ENCODE measurements at regions not wholly inside any gene's neighbourhood (a gene's known extent, or its start where the extent isn't known, plus 50 kb on each side); places are given as distances from the start of the nearest gene placed in this dataset.

DNA sequence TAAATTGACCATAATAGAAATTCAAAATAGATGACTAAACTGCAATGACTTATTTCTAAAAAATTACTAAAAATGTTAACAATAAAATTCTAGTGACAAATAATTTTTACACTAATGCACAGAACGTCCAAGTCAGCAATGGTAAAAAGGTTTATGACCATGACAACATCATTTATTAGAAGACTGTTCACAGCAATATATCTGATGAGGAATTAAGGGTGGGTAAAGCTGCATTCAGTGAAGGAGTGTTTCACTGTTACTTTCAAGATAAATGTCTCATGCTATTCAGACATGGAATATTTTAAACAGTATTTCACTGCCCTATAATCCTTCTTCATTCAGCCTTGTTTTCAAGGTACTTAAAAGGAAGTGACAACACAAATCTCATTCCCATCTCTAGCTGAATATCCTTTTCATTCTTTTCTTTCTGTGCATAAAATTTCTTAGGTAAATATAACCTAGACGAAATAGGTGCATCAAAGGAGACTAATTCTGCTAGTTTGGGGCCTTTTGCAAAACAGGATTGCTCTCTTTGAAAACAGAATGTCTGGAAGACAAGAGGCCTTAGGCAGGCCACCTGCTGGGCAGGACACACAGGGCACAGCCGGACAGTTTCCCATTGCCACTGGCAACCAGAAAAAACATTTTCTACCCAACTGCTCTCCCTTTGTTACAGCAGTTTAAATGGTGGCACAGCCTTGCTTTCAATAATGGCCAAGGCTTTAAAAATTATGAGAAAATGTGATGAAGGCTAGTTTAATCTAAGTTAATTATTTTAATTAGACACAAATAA, 600.3 kb downstream of the SPRY1 start:
- POLR2A ChIA-PET, result no interaction called here

DNA sequence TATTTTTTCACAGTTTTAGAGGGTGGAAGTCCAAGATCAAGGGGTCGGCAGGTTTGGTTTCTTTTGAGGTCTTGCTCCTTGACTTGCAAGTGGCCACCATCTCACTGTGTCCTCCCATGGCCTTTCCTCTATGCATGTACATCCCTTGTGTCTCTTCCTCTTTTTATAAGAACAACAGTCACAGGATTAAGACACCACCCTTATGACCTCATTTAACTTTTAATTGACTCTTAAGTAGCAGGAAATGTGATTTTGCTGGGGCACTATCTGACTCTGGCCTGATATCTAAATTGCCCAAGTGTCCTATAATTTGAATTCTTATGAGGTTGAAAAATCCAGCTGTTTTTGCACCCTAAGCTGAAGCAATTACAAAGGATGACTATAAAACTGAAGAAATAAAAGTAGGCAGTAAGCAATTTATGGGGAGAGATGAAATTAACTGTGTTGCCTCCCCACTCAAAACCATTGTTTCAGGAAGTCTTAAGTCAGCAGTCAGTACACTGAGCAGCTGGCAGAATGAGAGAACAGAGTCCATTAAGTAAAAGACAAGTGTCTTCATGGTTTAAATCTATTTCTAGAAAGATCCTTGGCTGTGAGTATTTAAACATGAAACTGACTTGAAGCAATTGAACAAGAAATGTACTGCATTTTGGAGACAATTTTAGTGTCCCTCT, 601.3 kb downstream of the SPRY1 start:
- Mint-ChIP-seq H3K4me1 (ENCODE audit: low read depth) (no peaks in the 10 kb centered on the region), H3K9me3 (no peaks in the 10 kb centered on the region), H3K27me3 (no peaks in the 10 kb centered on the region), H3K4me3 (no peak overlapping the region), H3K27ac (no peak overlapping the region), H3K36me3 (no peaks in the 10 kb centered on the region)
- ChIA-PET POLR2A (no interaction called here), CTCF (no interaction called here)
- intact Hi-C loops (cut with micrococcal nuclease), result no loop called here
- DNase-seq, result no peak

More for the DNA sequence above, 600.3 kb downstream of the SPRY1 start:
- Mint-ChIP-seq H3K27me3 (no peaks in the 10 kb centered on the region), H3K9me3 (no peaks in the 10 kb centered on the region), H3K4me1 (ENCODE audit: low read depth) (no peaks in the 10 kb centered on the region), H3K4me3 (no peak overlapping the region), H3K27ac (no peak overlapping the region), H3K36me3 (no peaks in the 10 kb centered on the region)
- intact Hi-C loops (cut with micrococcal nuclease), result no loop called here
- CTCF ChIA-PET, result no interaction called here
- no peak for DNase-seq

DNA sequence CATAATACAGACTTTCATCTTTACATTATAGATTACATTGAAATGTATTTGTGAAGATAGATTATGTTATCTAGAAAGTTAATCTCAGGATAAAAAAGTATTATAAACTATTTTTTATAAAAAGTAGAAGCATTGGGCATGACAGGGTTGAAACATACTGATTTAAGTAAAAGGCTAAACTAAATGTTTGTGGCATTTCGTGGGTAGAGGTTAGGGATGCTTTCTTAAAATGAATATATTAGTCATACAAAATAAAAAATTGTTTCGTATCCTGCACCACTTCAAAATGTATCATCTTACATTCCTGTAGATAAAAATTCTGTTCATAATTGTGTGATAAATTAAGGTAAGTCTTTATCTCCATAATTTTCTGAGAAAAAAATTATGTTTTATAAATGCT, 603.6 kb downstream of the SPRY1 start:
- Mint-ChIP-seq H3K36me3 (no peaks in the 10 kb centered on the region), H3K27ac (no peak overlapping the region)
- CTCF ChIA-PET, result no interaction called here

DNA sequence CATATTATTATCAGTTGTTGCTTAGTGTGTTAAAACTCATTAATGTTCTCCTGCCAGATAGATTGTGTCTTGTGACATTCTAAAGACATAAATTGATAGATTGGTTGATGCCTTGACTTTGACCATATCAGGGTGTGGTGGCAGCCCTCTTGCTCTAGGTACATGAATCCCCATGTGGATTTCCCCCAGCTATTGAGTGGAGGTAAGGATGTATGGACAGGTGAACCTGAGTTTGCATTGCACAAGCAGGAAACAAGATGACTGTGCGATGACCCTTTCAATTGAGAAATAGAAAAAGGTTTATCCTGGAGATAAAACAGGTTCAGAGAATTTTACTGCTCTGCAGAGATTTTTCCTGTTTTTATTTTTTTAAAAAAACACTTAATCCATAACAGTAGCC, 619.2 kb downstream of the SPRY1 start:
- H3K27me3 Mint-ChIP-seq, result no peaks in the 10 kb centered on the region
- ChIA-PET CTCF (no interaction called here), POLR2A (no interaction called here)
- DNase-seq, result no peak
- H3K9me3 Mint-ChIP-seq, result no peaks in the 10 kb centered on the region
- no peaks in the 10 kb centered on the region for H3K4me1 Mint-ChIP-seq (ENCODE audit: low read depth)
- H3K27ac Mint-ChIP-seq, result no peak overlapping the region
- H3K4me3 Mint-ChIP-seq, result no peak overlapping the region
- intact Hi-C loops (cut with micrococcal nuclease), result no loop called here
- no peaks in the 10 kb centered on the region for H3K36me3 Mint-ChIP-seq

More for the DNA sequence above, 603.6 kb downstream of the SPRY1 start:
- H3K4me1 Mint-ChIP-seq (ENCODE audit: low read depth), result no peaks in the 10 kb centered on the region
- no peaks in the 10 kb centered on the region for H3K9me3 Mint-ChIP-seq
- H3K4me3 Mint-ChIP-seq, result no peak overlapping the region
- intact Hi-C loops (cut with micrococcal nuclease), result no loop called here
- POLR2A ChIA-PET, result no interaction called here
- DNase-seq, result no peak
- H3K27me3 Mint-ChIP-seq, result no peaks in the 10 kb centered on the region

DNA sequence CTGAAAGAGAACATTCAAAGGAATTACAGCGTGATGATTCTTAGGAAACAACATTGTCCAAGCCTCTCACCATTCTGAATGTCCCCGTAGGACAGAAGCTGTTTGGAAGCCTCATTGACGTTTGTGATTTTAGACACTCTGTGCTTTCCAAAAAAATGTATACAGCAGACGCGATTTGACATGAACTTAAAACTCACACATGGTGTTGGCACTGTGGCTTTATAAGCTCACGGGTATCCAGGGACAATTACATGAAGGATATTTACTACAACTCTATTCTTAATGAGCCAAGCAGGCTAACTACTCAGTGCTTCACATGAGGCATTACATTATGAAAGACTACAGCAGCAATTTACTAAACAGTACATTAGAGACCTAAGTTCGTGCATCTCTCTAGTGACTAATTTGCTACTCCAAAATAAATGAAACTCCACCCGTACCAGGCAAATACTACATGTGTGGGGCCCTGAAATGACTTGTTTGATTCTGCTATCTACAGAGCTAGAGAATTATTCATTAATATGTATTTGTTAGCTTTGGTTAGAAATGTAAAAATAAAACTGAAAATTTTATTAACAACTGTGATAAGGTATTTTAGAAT, 620.7 kb downstream of the SPRY1 start:
- Mint-ChIP-seq H3K27me3 (no peaks in the 10 kb centered on the region), H3K27ac (no peak overlapping the region), H3K4me1 (ENCODE audit: low read depth) (no peaks in the 10 kb centered on the region), H3K9me3 (no peaks in the 10 kb centered on the region), H3K4me3 (no peak overlapping the region), H3K36me3 (no peaks in the 10 kb centered on the region)
- POLR2A ChIA-PET, result no interaction called here
- DNase-seq, result no peak
- CTCF ChIA-PET, result no interaction called here
- intact Hi-C loops (cut with micrococcal nuclease), result no loop called here

DNA sequence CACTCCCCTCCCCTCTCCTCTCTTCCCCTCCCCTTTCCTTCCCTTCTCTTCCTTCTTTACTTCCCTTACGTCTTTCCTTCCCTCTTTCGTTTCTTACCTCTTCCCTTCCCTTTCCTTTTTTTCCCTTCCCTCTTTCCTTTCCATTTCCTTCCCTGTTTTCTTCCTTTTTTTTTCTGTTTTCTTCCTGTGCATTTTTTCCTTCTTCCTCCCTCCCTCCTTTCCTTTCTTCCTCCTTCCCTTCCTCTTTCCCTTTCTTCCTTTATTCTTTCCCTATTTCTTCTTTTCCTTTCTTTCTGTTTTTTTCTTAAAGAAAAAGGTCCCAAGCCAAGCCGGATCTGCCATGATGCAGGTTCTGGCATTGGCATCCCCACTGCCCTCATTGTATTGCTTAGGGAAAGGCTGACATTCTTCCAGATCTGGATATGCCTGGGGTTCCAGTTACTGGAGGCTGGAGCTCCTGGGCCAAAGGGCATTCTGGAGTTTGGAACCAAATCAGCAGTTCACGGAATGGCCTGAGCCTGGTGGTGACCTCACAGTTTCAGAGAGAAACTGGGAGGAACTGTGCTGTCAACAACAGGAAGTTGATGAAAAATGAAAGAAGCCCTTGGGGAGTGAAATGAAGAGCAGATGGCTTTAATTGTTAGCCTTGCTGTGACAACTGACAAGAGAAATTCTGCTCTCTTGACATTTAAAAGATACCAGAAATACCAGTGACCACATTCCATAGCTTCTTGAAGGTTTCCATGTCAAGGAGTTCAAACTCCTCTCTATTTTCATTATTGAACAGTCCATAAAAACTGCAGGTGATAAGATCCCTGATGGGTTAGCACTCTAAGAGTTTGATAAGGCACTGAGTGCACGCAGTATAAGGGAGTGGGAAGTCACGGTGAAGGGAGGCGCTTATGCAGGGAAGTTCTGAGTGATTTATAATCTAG, 622.1 kb downstream of the SPRY1 start:
- H3K27ac Mint-ChIP-seq, result no peak overlapping the region
- H3K4me3 Mint-ChIP-seq, result no peak overlapping the region
- ChIA-PET CTCF (no interaction called here), POLR2A (no interaction called here)
- H3K36me3 Mint-ChIP-seq, result no peaks in the 10 kb centered on the region
- no peaks in the 10 kb centered on the region for H3K27me3 Mint-ChIP-seq
- no peaks in the 10 kb centered on the region for H3K9me3 Mint-ChIP-seq
- no peak for DNase-seq
- intact Hi-C loops (cut with micrococcal nuclease), result no loop called here
- H3K4me1 Mint-ChIP-seq (ENCODE audit: low read depth), result no peaks in the 10 kb centered on the region

DNA sequence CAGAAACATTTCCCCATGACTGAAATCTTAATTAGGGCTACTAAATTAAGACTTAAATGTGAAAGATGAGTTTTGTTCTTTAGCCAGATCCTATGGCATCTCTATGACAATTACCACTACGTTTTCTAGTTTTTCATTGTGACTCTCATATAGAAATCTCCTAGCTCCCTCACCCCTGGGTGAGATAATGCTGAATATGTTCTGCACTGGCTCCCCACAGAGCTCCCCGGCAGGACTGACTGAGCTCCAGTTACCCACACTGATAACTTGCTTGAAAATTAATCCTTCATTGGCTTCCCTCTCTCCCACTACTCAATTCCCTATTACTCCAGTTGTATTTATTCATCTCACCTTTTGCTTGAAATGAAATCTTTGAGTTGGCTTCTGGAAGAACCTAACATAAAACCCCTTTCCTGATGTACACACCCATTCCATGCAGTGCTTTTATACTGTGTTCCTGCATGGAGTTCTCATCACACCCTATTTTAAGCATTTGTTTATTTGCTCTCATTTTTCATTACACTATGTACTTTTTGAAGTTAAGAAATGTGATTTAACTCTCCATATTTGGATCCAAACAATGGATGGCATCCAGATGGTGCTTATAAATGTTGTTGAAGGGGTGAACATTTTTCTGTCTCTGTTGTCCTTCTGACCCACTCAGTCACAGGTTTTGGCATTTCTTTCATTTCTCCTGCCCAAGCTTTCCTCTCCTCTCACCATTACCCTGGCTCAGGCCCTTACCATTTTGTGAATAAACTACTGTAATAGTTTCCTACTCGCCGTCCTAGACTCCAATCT, 623.4 kb downstream of the SPRY1 start:
- Mint-ChIP-seq H3K4me1 (ENCODE audit: low read depth) (no peaks in the 10 kb centered on the region), H3K36me3 (no peaks in the 10 kb centered on the region), H3K9me3 (no peaks in the 10 kb centered on the region), H3K4me3 (no peak overlapping the region), H3K27ac (no peak overlapping the region), H3K27me3 (no peaks in the 10 kb centered on the region)
- ChIA-PET POLR2A (no interaction called here), CTCF (no interaction called here)
- no peak for DNase-seq
- intact Hi-C loops (cut with micrococcal nuclease), result no loop called here

DNA sequence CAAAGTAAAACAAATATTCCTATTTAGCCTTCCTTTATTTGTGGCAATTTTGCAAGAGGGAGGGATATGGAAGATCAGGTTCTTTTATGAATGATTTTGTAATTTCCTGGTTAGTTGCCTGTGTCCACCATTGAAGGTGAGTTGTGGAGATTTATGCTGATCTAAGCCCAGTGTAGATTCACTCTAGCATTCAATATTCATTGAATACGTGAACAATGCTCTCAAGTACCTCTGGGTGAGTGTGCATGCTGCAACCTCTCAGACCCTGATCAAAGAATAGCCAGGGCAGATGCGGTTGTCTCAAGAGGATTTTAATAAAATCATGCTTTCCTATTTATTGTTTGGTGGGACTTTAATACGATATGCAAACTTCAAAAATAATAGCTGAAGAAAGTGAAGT, 628.4 kb downstream of the SPRY1 start:
- no peaks in the 10 kb centered on the region for H3K4me1 Mint-ChIP-seq (ENCODE audit: low read depth)
- H3K4me3 Mint-ChIP-seq, result no peak overlapping the region
- intact Hi-C loops (cut with micrococcal nuclease), result no loop called here
- no peaks in the 10 kb centered on the region for H3K9me3 Mint-ChIP-seq
- DNase-seq, result no peak
- H3K36me3 Mint-ChIP-seq, result no peaks in the 10 kb centered on the region
- H3K27ac Mint-ChIP-seq, result no peak overlapping the region
- ChIA-PET POLR2A (no interaction called here), CTCF (no interaction called here)
- H3K27me3 Mint-ChIP-seq, result no peaks in the 10 kb centered on the region

DNA sequence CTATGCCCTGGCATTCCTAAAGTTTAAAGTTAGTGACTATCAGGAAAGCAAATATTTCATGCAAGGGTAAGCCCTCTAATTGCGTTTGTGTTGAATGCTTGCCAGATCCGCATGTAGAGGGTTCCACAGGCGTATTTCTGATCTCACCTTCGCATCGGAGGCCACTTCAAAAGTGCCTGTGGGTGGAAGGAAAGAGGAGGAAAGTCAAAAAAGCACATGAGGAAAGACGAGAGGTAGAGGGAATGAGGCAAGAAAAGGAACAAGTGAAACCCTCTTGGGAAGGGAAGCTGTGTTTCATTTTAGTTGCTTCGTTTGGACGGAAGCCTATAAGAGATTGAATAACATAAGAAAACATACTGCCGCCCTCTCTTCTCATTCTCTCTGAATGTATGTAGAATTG, 628.8 kb downstream of the SPRY1 start:
- no peaks in the 10 kb centered on the region for H3K4me1 Mint-ChIP-seq (ENCODE audit: low read depth)
- no peak overlapping the region for H3K4me3 Mint-ChIP-seq
- intact Hi-C loops (cut with micrococcal nuclease), result no loop called here

DNA sequence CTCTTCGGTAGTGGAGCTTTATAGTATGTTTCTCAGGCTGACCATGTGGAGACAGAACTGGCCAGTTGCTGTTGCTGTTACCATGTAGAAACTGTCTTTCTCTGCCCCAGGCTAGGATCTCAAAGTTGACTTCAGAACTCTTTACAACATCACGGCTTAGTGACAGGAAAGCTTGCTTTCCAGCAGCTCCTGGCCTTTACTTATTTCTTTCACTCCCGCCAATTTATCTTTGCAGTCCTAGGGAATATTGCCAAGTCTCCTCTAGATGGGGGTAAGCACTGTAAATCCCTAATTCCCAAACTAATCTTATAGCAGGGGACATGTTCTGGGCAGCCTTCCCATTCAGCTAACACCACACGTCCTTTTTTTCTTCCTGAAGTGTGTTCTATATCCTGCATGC, 631.6 kb downstream of the SPRY1 start:
- intact Hi-C loops (cut with micrococcal nuclease), result no loop called here
- POLR2A ChIA-PET, result no interaction called here
- H3K4me1 Mint-ChIP-seq (ENCODE audit: low read depth), result no peaks in the 10 kb centered on the region
- H3K27ac Mint-ChIP-seq, result no peak overlapping the region
- no peaks in the 10 kb centered on the region for H3K36me3 Mint-ChIP-seq
- no peak overlapping the region for H3K4me3 Mint-ChIP-seq
- H3K9me3 Mint-ChIP-seq, result no peaks in the 10 kb centered on the region
- CTCF ChIA-PET, result no interaction called here
- no peaks in the 10 kb centered on the region for H3K27me3 Mint-ChIP-seq
- DNase-seq, result no peak

More for the DNA sequence above, 628.8 kb downstream of the SPRY1 start:
- CTCF ChIA-PET, result no interaction called here
- Mint-ChIP-seq H3K27me3 (no peaks in the 10 kb centered on the region), H3K9me3 (no peaks in the 10 kb centered on the region), H3K27ac (no peak overlapping the region), H3K36me3 (no peaks in the 10 kb centered on the region)
- DNase-seq, result no peak
- POLR2A ChIA-PET, result no interaction called here

DNA sequence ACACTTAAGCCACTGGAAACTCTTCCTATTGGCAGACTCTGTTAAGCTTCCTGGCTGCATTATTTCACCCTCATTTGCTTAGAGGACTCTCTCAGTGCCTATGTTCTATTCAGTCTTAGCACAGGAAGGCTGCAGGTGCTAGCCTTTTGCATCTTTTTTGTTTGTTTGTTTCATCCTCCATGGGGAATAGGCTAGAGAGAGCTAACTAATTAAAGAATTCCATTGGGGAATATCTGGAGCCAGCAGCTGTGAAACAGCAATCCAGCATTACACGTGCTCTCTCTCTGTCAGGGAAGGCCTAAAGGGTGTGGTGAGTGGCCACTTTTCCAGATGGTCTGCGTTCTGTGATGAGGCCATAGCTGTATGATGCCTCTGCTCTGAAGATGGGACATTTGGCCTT, 633.6 kb downstream of the SPRY1 start:
- intact Hi-C loops (cut with micrococcal nuclease), result no loop called here
- no peak overlapping the region for H3K4me3 Mint-ChIP-seq

DNA sequence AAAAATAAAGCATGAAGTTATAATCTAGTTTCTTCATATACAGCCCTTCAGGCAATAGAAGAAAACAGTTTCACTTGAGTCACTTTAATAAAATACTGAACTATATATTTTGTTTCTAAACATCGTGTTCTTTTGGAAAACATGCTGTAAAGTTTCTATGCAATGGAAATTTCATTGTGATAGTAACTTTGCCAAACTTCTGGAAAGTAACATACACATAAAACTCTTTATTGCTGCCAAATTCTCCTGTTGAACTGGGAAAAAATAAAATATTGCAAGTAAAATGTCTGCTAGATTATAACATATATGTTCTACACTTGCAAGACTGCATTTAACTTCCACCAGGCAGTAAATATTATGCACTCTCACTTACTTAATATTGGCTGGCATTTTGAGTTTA, 635.4 kb downstream of the SPRY1 start:
- Mint-ChIP-seq H3K9me3 (no peaks in the 10 kb centered on the region), H3K27ac (no peak overlapping the region), H3K36me3 (no peaks in the 10 kb centered on the region), H3K4me1 (ENCODE audit: low read depth) (no peaks in the 10 kb centered on the region), H3K27me3 (no peaks in the 10 kb centered on the region), H3K4me3 (no peak overlapping the region)
- ChIA-PET CTCF (no interaction called here), POLR2A (no interaction called here)
- no peak for DNase-seq
- intact Hi-C loops (cut with micrococcal nuclease), result no loop called here

More for the DNA sequence above, 633.6 kb downstream of the SPRY1 start:
- no peaks in the 10 kb centered on the region for H3K4me1 Mint-ChIP-seq (ENCODE audit: low read depth)
- CTCF ChIA-PET, result no interaction called here
- POLR2A ChIA-PET, result no interaction called here
- no peaks in the 10 kb centered on the region for H3K9me3 Mint-ChIP-seq
- no peaks in the 10 kb centered on the region for H3K27me3 Mint-ChIP-seq
- DNase-seq, result no peak
- no peaks in the 10 kb centered on the region for H3K36me3 Mint-ChIP-seq
- H3K27ac Mint-ChIP-seq, result no peak overlapping the region

Measured in activated CD4-positive, alpha-beta memory T cell treated with anti-CD3 and anti-CD28 coated beads for 36 hours (primary cell).